H1 (cell line): ENCODE measurements at regions not wholly inside any gene's neighbourhood (a gene's known extent, or its start where the extent isn't known, plus 50 kb on each side); places are given as distances from the start of the nearest gene placed in this dataset.

ENCODE experiments used
- CTCF ChIA-PET: fragments of 300-600 bp; sonication (Branson Sonifier 250); formaldehyde crosslinking; loops from one replicate; lab custom pipeline; 2021; ENCODE audit not compliant: partially characterized antibody; lab: Charles Lee
- POLR2A ChIA-PET: fragments of 300-600 bp; sonication (Branson Sonifier 250); formaldehyde crosslinking; loops from one replicate; lab custom pipeline; 2021; ENCODE audit warnings: inconsistent platforms; ENCODE audit not compliant: partially characterized antibody; lab: Charles Lee
- DNase-seq, 2 experiments: peaks; one replicate each; pipeline versions ENCODE4 v3.0.0 to v3.0.0-alpha.2; 2010 to 2022; ENCODE audit warnings: low spot score in 2 of 2, low read depth in 1 of 2, mixed read lengths in 1 of 2
- FAIRE-seq: peaks from 2 replicates; lab custom pipeline; 2011; peaks lifted over from hg19 to GRCh38; lab: Jason Lieb, UNC
- H2AFZ ChIP-seq: 2 replicates; pipeline ENCODE4 v1.8.1; 2012; ENCODE audit warnings: low read length, inconsistent platforms
- H2AK5ac ChIP-seq: 2 replicates; pipeline ENCODE4 v1.6.1; 2013; ENCODE audit warnings: low read depth, low read length
- H2BK120ac ChIP-seq: replicated peaks from 2 replicates; pipeline ENCODE3; 2013; ENCODE audit warnings: low read depth, low read length, inconsistent platforms
- H2BK12ac ChIP-seq: 2 replicates; pipeline ENCODE4 v1.6.1; 2013; ENCODE audit warnings: low read depth, low read length
- H2BK15ac ChIP-seq: 2 replicates; pipeline ENCODE4 v1.6.1; 2013; ENCODE audit warnings: low read length
- H2BK20ac ChIP-seq: 2 replicates; pipeline ENCODE4 v1.6.1; 2013; ENCODE audit warnings: low read length
- H2BK5ac ChIP-seq: 2 replicates; pipeline ENCODE4 v1.6.1; 2013; ENCODE audit warnings: low read depth, low read length
- H3K14ac ChIP-seq: 2 replicates; pipeline ENCODE4 v1.6.1; 2013; ENCODE audit warnings: inconsistent platforms; ENCODE audit not compliant: insufficient read length
- H3K18ac ChIP-seq: 2 replicates; pipeline ENCODE4 v1.6.1; 2013; ENCODE audit warnings: low read length; ENCODE audit errors: extremely low read depth
- H3K23ac ChIP-seq: 2 replicates; pipeline ENCODE4 v1.6.1; 2013; ENCODE audit warnings: inconsistent platforms; ENCODE audit not compliant: insufficient read length
- H3K23me2 ChIP-seq: 2 replicates; pipeline ENCODE4 v1.6.1; 2013; ENCODE audit warnings: low read depth, low read length
- H3K27ac ChIP-seq: 2 replicates; pipeline ENCODE4 v1.6.1; 2011; ENCODE audit warnings: low read depth, low read length, inconsistent platforms
- H3K27me3 ChIP-seq, 4 experiments: replicated peaks in 1 of 4; 1 replicate in 1 of 4; 2 replicates in 3 of 4; pipeline versions ENCODE4 v1.6.1 to v1.8.1; 2011 to 2013; ENCODE audit warnings: low read length in 3 of 4, mild to moderate bottlenecking in 3 of 4, inconsistent platforms in 2 of 4, mixed read lengths in 2 of 4, moderate library complexity in 1 of 4; ENCODE audit not compliant: control insufficient read depth in 3 of 4, insufficient read depth in 3 of 4; ENCODE audit errors: extremely low read depth in 1 of 4
- H3K36me3 ChIP-seq, 4 experiments: 2 replicates each; pipeline versions ENCODE4 v1.6.1 to v1.8.1; 2011 to 2013; ENCODE audit warnings: mild to moderate bottlenecking in 4 of 4, low read length in 3 of 4, moderate library complexity in 2 of 4, control low read depth in 1 of 4, inconsistent platforms in 1 of 4; ENCODE audit not compliant: insufficient read depth in 4 of 4, control insufficient read depth in 2 of 4
- H3K4ac ChIP-seq: replicated peaks from 2 replicates; pipeline ENCODE3; 2013; ENCODE audit warnings: low read length, low read depth, mixed read lengths, inconsistent platforms; ENCODE audit not compliant: insufficient read length
- H3K4me1 ChIP-seq, 4 experiments: replicated peaks in 1 of 4; 1 replicate in 1 of 4; 2 replicates in 3 of 4; pipeline versions ENCODE4 v1.6.1 to v1.8.1; 2011 to 2013; ENCODE audit warnings: low read length in 3 of 4, inconsistent platforms in 2 of 4, mixed read lengths in 1 of 4; ENCODE audit not compliant: insufficient read depth in 4 of 4, control insufficient read depth in 3 of 4
- H3K4me2 ChIP-seq, 2 experiments: 2 replicates each; pipeline versions ENCODE4 v1.6.1 to v1.8.1; 2011 to 2013; ENCODE audit warnings: low read depth in 2 of 2, low read length in 2 of 2, control low read depth in 1 of 2, inconsistent platforms in 1 of 2, mild to moderate bottlenecking in 1 of 2; ENCODE audit not compliant: insufficient read depth in 1 of 2
- H3K4me3 ChIP-seq, 4 experiments: fragments of 200-600, 300-600 bp in 1 of 4; sonication (generic), shearing (Covaris generic), sonication (Bioruptor Twin) in 1 of 4; 2 replicates each; pipeline versions ENCODE4 v1.5.1 to v1.8.1; 2011 to 2016; ENCODE audit warnings: low read length in 4 of 4, low read depth in 3 of 4, control low read depth in 2 of 4, inconsistent platforms in 2 of 4, mild to moderate bottlenecking in 2 of 4, mixed read lengths in 1 of 4, moderate library complexity in 1 of 4; ENCODE audit not compliant: insufficient read depth in 2 of 4; ENCODE audit errors: extremely low read depth in 1 of 4
- H3K56ac ChIP-seq: replicated peaks from 2 replicates; pipeline ENCODE3; 2013; ENCODE audit warnings: low read depth, mild to moderate bottlenecking, mixed read lengths, low read length, inconsistent platforms; ENCODE audit not compliant: insufficient read length
- H3K79me1 ChIP-seq: 2 replicates; pipeline ENCODE4 v1.6.1; 2013; ENCODE audit warnings: low read depth, low read length, control low read depth
- H3K79me2 ChIP-seq, 2 experiments: 2 replicates each; pipeline versions ENCODE4 v1.6.1 to v1.8.1; 2012 to 2013; ENCODE audit warnings: low read length in 2 of 2, mild to moderate bottlenecking in 2 of 2, inconsistent platforms in 1 of 2; ENCODE audit not compliant: insufficient read depth in 2 of 2, control insufficient read depth in 1 of 2
- H3K9ac ChIP-seq, 4 experiments: replicated peaks in 1 of 4; 1 replicate in 1 of 4; 2 replicates in 3 of 4; pipeline versions ENCODE4 v1.6.1 to v1.8.1; 2011 to 2013; ENCODE audit warnings: low read depth in 3 of 4, low read length in 3 of 4, control low read depth in 2 of 4, mild to moderate bottlenecking in 2 of 4, moderate library complexity in 2 of 4, inconsistent platforms in 1 of 4; ENCODE audit errors: extremely low read depth in 1 of 4
- H3K9me3 ChIP-seq, 2 experiments: 2 replicates each; pipeline versions ENCODE4 v1.6.1 to v1.8.1; 2012 to 2013; ENCODE audit warnings: mild to moderate bottlenecking in 2 of 2, moderate library complexity in 2 of 2, control low read depth in 1 of 2, inconsistent platforms in 1 of 2, low read depth in 1 of 2, low read length in 1 of 2, mixed read lengths in 1 of 2; ENCODE audit not compliant: insufficient read depth in 2 of 2
- H4K20me1 ChIP-seq, 2 experiments: replicated peaks in 1 of 2; 2 replicates each; pipeline versions ENCODE3 to v1.8.1; 2011 to 2013; ENCODE audit warnings: inconsistent platforms in 2 of 2, low read length in 2 of 2, mild to moderate bottlenecking in 1 of 2; ENCODE audit not compliant: insufficient read depth in 2 of 2, control insufficient read depth in 1 of 2
- H4K5ac ChIP-seq: 2 replicates; pipeline ENCODE4 v1.6.1; 2013; ENCODE audit warnings: low read length, low read depth, mixed read lengths, inconsistent platforms; ENCODE audit not compliant: insufficient read length
- H4K8ac ChIP-seq: 2 replicates; pipeline ENCODE4 v1.8.0; 2013; ENCODE audit warnings: mild to moderate bottlenecking, moderate library complexity, low read length, inconsistent platforms; ENCODE audit not compliant: insufficient read depth; ENCODE audit errors: extremely low read depth
- H4K91ac ChIP-seq: replicated peaks from 2 replicates; pipeline ENCODE3; 2013; ENCODE audit warnings: low read length, mixed read lengths, inconsistent platforms; ENCODE audit not compliant: insufficient read length
- ASH2L ChIP-seq: fragments of 200-600, 300-600 bp; sonication (generic); IDR thresholded peaks from one replicate; pipeline ENCODE4 v1.7.1; 2017; ENCODE audit warnings: low read length
- EZH2 ChIP-seq: fragments of 200-600 bp; sonication (generic); IDR thresholded peaks from 2 replicates; pipeline ENCODE4 v1.7.1; 2012; ENCODE audit warnings: low read depth, mild to moderate bottlenecking, moderate library complexity, low read length, inconsistent platforms; ENCODE audit not compliant: severe bottlenecking
- GTF2F1 ChIP-seq: IDR thresholded peaks from 2 replicates; pipeline ENCODE4 v1.6.1; 2012; ENCODE audit warnings: low read depth, low read length, improper control_type of control experiment, borderline replicate concordance
- JUND ChIP-seq: IDR thresholded peaks from 2 replicates; pipeline ENCODE4 v1.6.1; 2011; ENCODE audit warnings: mild to moderate bottlenecking, improper control_type of control experiment, low read length
- KDM1A ChIP-seq: fragments of 200-600, 300-600 bp; sonication (generic); IDR thresholded peaks from 2 replicates; pipeline ENCODE4 v1.7.1; 2016; ENCODE audit warnings: mild to moderate bottlenecking, low read length, borderline replicate concordance
- POLR2A ChIP-seq, 2 experiments: IDR thresholded peaks; 1 replicate in 1 of 2; 2 replicates in 1 of 2; pipeline ENCODE4 v1.6.1; 2011; ENCODE audit warnings: low read depth in 2 of 2, low read length in 2 of 2, mild to moderate bottlenecking in 2 of 2; ENCODE audit errors: control extremely low read depth in 1 of 2
- RXRA ChIP-seq: IDR thresholded peaks from 2 replicates; pipeline ENCODE4 v1.6.1; 2011; ENCODE audit warnings: low read depth, mild to moderate bottlenecking, low read length, moderate library complexity; ENCODE audit not compliant: insufficient read depth
- SIN3A ChIP-seq, 2 experiments: IDR thresholded peaks in 1 of 2; conservative IDR thresholded peaks in 1 of 2; 2 replicates each; pipeline ENCODE4 v1.6.1; 2011 to 2012; ENCODE audit warnings: low read length in 2 of 2, improper control_type of control experiment in 1 of 2, low read depth in 1 of 2, mild to moderate bottlenecking in 1 of 2
- SIRT6 ChIP-seq: IDR thresholded peaks from one replicate; pipeline ENCODE4 v1.7.1; 2012; ENCODE audit warnings: low read length, inconsistent platforms
- SUZ12 ChIP-seq: fragments of 200-600 bp; sonication (generic); IDR thresholded peaks from 2 replicates; pipeline ENCODE4 v1.6.1; 2012; ENCODE audit warnings: mild to moderate bottlenecking, inconsistent platforms, low read length, moderate library complexity, mixed read lengths
- TBP ChIP-seq: IDR thresholded peaks from 2 replicates; pipeline ENCODE4 v1.6.1; 2011; ENCODE audit warnings: low read depth, low read length, improper control_type of control experiment
- WGBS, 2 experiments: shearing (Covaris generic) in 1 of 2; methylation state at CpG; one replicate each; pipeline versions ENCODE4 v1.1.6 to v1.1.7; 2013 to 2015; ENCODE audit warnings: low lambda C conversion rate in 2 of 2, mixed read lengths in 2 of 2, inconsistent platforms in 1 of 2, low coverage in 1 of 2, missing lambda C conversion rate in 1 of 2; ENCODE audit not compliant: insufficient replicate concordance in 2 of 2, insufficient coverage in 1 of 2, insufficient read length in 1 of 2; ENCODE audit errors: extremely low coverage in 1 of 2, missing lambda C conversion rate in 1 of 2; 5-methylcytosine and 5-hydroxymethylcytosine counted together

GRCh38 chr14:40072175-40072574, 639.9 kb upstream of the FBXO33 start:
- WGBS, 2 experiments: 100% methylated on average over 1 of the region's 1 CpG; no CpG with 5 or more reads in 1 of the 2 experiments
- Histone ChIP-seq H4K20me1 (no peaks in the 10 kb centered on the region), H3K9ac (no peak overlapping the region), H3K14ac (no peak overlapping the region), H3K23me2 (no peaks in the 10 kb centered on the region), H3K79me1 (no peaks in the 10 kb centered on the region), H2BK15ac (no peak overlapping the region), H4K8ac (no peak overlapping the region), H2BK12ac (no peak overlapping the region), H3K4me2 (no peak overlapping the region), H2BK20ac (no peak overlapping the region), H3K36me3 (no peaks in the 10 kb centered on the region), H4K91ac (no peak overlapping the region), H3K23ac (no peak overlapping the region), H3K9me3 (no peaks in the 10 kb centered on the region), H3K79me2 (no peaks in the 10 kb centered on the region), H2AFZ (no peak overlapping the region), H2BK120ac (no peak overlapping the region), H3K4me3 (no peak overlapping the region), H3K4me1 (no peaks in the 10 kb centered on the region), H3K18ac (no peak overlapping the region), H2BK5ac (no peak overlapping the region), H4K5ac (no peak overlapping the region), H3K27me3 (no peaks in the 10 kb centered on the region), H3K27ac (no peak overlapping the region), H2AK5ac (no peak overlapping the region), H3K56ac (no peak overlapping the region), H3K4ac (no peak overlapping the region)
- DNase-seq (no peak), FAIRE-seq (no peak)
- POLR2A ChIA-PET: no interaction called here
- CTCF ChIA-PET: no interaction called here
- TF ChIP-seq JUND (no peak), SIRT6 (no peak), SIN3A (conservative IDR thresholded peaks at IDR 0.05 in 1 of 2, IDR thresholded peaks at IDR 0.05 in 1 of 2; ENCODE audit: low read depth in 1 of 2, low read length in 2 of 2) (no peak), TBP (no peak), SUZ12 (no peak), RXRA (no peak), GTF2F1 (no peak), ASH2L (no peak), KDM1A (no peak), EZH2 (no peak), POLR2A (IDR thresholded peaks at IDR 0.05; ENCODE audit: control extremely low read depth in 1 of 2, low read depth in 2 of 2, low read length in 2 of 2) (no peak)
